ENCODE measurements at regions not wholly inside any gene's neighbourhood (a gene's known extent, or its start where the extent isn't known, plus 50 kb on each side); places are given as distances from the start of the nearest gene placed in this dataset.

- no peak for TF ChIP-seq RAD21 (IDR thresholded peaks at IDR 0.05 in 1 of 2, conservative IDR thresholded peaks at IDR 0.05 in 1 of 2; ENCODE audit: low read depth in 2 of 2, low read length in 2 of 2)
- no peak for TF ChIP-seq EP300 (IDR thresholded peaks at IDR 0.05; ENCODE audit: borderline replicate concordance in 1 of 2, low read depth in 2 of 2, low read length in 2 of 2)
- TF ChIP-seq CHD2 (IDR thresholded peaks at IDR 0.05; ENCODE audit: low read length) = no peak
- TF ChIP-seq EZH2 (IDR thresholded peaks at IDR 0.05; ENCODE audit: low read depth, low read length, severe bottlenecking) = no peak
- no peak for TF ChIP-seq CTCF (IDR thresholded peaks at IDR 0.05; ENCODE audit: control extremely low read depth in 1 of 3, insufficient read depth in 1 of 3, low read depth in 1 of 3, low read length in 3 of 3)
- TF ChIP-seq POLR2A (IDR thresholded peaks at IDR 0.05; ENCODE audit: control extremely low read depth in 1 of 2, low read depth in 2 of 2, low read length in 2 of 2) = no peak
- no peak for TF ChIP-seq SUZ12 (IDR thresholded peaks at IDR 0.05; ENCODE audit: low read length)
- TF ChIP-seq POLR2AphosphoS5 (IDR thresholded peaks at IDR 0.05; ENCODE audit: low read depth, low read length) = no peak
- no peak for TF ChIP-seq SP4 (IDR thresholded peaks at IDR 0.05; ENCODE audit: low read length)
- TF ChIP-seq YY1 (IDR thresholded peaks at IDR 0.05; ENCODE audit: low read depth, low read length) = no peak
- no peak for TF ChIP-seq SP1 (IDR thresholded peaks at IDR 0.05; ENCODE audit: low read depth, low read length)
- TF ChIP-seq USF2 (IDR thresholded peaks at IDR 0.05; ENCODE audit: low read length) = no peak
- no peak for TF ChIP-seq MAX (IDR thresholded peaks at IDR 0.05)
- TF ChIP-seq CREB1 (IDR thresholded peaks at IDR 0.05) = no peak
These were observed 208.0 kb downstream of the CASP12 start for GRCh38 chr11:104690241-104690640.

All from H1 (cell line).